ENCODE measurements at regions not wholly inside any gene's neighbourhood (a gene's known extent, or its start where the extent isn't known, plus 50 kb on each side); places are given as distances from the start of the nearest gene placed in this dataset.
A peak's percentile ranks its signal among the peaks of the same experiment; 100 is the strongest.
"Not testable (repeated sequence)": the region's sequence is repeated elsewhere in the genome, so short reads cannot be mapped to it uniquely, and the experiment has no call there.

DNA sequence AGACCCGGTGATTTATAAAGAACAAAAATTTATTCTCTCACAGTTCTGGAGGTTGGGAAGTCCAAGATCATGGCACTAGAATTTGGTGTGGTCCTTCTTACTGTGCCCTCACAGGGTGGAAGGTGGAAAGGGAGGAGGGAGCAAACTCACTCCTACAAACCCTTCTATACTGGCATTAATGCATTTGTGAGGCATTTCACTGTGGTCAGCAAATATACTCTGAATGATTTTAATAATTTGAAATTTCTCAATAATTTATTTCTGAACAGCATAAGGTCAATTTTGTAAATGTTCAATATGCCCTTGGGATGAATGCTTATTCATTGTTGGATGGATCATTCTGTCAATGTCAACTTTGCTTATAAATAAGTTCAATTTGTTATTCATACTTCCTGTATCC lies 120.6 kb downstream of the GATA6 start:
- no peak for DNase-seq (ENCODE audit: low read depth, low spot score)
- H3K27ac ChIP-seq, result no peak overlapping the region

DNA sequence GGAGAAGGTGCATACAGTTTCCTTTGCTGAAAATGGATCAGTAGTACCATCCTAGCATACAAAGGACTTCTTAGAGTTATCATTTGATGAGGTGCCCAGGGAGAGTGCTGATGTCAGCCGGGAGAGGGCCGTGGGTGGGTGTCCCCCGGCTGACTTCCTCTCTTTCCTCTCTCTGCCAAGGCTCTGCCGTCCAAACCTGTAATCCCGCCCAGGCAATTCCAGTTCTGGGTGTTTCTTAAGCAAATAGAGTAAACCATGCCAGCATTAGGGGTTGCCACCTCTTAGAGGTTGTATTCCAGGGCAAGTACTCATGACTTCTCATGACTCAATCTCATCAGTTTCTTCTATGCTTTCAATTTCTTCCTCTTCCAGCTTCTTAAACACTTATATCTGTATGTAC lies 117.2 kb downstream of the GATA6 start:
- peak; percentile 89 for DNase-seq (ENCODE audit: low read depth, low spot score)
- peak overlapping the region; percentile 85 for H3K27ac ChIP-seq

DNA sequence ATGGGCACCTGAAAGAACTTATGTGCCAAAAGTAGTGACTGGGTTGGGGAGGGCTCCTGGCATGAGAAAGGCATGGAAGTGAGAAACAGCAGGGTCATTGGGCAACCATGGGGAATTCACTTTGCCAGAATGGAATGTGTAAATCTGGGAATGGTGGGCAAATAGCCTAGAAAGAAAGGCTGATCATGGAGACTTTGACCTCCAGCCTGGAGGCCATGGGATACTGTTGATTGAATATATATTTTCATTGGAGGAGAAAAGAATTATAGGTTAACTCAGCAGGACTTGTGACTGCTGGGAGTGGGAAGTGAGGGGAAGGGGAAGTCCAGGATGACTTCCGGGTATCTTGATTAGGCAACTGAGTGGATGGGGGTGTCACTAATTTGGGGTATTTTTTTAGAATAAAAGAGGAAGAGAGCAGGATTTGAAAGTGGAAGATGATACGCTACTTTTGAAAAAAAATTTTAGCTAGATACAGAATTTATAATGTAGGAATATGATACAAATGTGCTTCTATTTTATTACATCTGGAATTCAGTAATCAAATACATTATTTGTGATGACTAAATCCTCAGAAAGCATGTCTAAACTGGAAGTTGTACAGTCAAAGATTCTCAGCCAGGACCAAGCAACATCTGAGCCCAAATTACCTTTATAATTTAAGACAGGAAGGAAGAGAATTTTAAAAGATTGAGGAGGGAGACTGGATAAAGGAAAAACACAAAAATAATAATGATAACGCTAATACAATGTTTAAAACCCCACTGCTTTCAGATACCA lies 116.2 kb downstream of the GATA6 start:
- DNase-seq (ENCODE audit: low read depth, low spot score), result peak; percentile 14
- peak overlapping the region; percentile 85 for H3K27ac ChIP-seq

DNA sequence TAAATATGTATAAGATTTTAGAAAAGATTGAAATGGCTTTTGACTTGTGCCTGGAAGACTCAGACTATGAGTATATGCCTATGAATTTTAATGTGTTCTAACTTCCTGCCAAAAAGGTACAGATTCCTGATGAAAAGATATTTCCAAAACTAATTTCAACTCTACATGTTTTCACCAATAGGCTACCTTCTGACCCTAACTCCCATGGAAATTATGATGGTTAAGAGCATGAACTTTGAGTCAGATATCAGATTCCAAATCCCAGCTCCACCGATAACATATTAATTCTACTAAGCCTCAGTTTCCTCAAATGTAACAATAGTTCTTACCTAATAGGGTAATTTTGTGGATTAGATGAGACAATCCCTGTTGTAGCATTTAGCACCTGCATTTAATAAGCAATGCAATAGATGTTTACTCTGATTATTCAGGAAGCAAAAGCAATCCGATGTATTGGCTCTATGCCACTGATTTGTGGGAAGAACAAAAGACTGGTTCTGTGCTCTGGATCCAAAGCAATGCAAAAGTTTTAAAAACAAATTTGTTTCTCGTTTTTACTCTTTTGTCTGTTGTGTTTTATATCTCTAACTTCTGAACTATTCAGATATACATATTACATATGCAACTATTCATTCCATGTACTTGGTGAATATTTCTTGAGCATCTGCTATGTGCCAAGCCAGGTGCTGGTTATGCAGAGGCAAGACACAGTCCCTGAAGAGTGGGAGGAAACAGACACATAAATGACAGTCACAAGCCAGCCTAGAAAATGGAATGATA lies 115.4 kb downstream of the GATA6 start:
- peak overlapping the region; percentile 85 for H3K27ac ChIP-seq
- DNase-seq (ENCODE audit: low read depth, low spot score), result no peak

DNA sequence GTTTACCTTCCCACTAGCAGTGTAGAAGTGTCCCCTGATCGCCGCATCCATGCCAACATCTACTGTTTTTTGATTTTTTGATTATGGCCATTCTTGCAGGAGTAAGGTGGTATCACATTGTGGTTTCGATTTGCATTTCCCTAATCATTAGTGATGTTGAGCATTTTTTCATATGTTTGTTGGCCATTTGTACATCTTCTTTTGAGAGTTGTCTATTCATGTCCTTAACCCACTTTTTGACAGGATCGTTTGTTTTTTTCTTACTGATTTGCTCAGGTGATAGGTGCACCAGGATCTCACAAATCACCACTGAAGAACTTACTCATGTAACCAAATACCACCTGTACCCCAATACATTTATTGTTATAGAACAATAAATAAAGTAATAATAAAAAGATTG lies 114.5 kb downstream of the GATA6 start:
- DNase-seq (ENCODE audit: low read depth, low spot score); H3K27ac ChIP-seq: not testable (repeated sequence)

DNA sequence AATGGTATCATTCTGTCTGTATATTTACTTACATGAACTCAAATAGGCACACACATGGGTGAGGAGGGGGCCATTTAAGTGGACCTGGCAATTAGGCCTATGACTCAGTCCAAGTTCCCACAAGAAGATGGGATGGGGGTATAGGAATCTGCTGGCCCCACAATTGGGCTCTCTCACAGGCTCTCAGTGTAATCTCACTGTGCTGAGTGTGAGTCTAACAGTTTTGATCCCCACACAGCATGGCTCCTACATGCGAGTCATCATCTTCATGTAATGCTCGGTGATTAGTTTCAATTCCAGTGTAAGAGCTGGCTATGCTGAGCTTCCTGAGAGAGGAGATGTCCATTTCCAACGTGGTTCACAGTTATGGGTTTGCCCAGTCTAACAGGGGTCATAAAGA lies 114.0 kb downstream of the GATA6 start:
- no peak overlapping the region for H3K27ac ChIP-seq
- no peak for DNase-seq (ENCODE audit: low read depth, low spot score)

DNA sequence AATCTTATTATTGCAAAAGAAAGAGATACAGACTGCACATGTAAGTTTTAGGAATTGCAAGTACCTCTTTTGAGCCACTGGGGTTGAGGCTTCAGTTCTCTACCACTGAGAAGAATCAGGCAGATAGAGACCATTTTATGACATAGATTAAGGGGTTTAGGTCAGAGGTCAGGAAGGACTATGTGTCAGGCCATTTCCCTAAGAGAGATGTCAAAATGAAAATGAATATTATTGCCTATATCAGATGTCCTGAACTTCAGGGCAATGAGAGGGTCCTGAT lies 113.7 kb downstream of the GATA6 start:
- peak overlapping the region; percentile 29 for H3K27ac ChIP-seq
- DNase-seq (ENCODE audit: low read depth, low spot score), result no peak

DNA sequence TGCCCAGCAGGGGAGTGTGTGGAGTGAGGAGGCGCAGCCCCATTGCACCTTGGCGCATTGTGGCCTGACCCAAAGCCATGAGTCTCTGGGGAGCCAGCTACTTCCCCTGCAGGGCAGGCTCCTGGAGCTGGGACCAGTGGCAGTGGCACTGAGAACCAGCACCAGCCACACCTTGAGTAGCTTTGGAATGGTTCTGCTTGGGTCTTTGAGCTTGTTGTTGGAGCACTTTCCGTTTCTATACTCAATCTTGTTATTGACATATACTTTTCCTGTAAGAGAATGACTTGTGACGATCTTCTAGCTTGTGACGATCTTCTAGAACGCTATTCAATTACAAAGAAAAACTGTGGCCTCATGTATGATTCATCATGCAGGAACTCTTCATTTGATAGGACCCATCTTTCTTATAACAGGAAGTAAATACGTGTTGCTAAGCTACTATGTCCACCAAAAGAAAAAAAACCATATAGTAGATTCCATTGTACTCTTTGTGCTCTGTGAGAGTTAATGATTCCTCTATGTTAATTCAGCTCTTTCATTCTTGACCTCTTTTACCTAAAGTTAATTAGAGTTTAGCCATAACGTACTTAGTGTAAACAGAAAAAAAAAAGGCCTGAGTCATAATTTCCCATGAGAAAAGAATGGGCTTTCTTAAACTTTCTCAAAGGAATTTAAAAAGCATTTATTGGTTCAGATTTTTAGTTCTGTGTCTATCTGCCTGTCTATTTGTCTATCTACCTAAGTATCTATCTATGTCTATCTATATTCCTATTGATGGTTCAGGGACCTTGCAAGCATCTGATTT lies 113.1 kb downstream of the GATA6 start:
- H3K27ac ChIP-seq, result peak overlapping the region; percentile 29
- peak; percentile 69 for DNase-seq (ENCODE audit: low read depth, low spot score)

DNA sequence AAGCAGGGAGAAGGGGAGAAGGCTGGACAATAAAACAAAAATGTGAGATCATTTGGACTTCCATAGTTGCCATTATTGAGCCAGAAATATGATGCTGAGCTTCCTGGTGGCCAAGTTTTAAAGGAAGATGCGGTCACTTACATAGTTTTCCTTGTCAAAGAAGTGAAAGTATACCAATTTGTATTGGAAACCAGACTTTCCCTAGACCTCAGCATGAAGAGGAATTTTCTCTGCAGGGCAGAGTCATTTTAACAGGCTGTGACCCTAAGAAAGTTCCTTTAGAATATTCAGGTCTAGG lies 111.0 kb downstream of the GATA6 start:
- no peak for DNase-seq (ENCODE audit: low read depth, low spot score)
- no peak overlapping the region for H3K27ac ChIP-seq

DNA sequence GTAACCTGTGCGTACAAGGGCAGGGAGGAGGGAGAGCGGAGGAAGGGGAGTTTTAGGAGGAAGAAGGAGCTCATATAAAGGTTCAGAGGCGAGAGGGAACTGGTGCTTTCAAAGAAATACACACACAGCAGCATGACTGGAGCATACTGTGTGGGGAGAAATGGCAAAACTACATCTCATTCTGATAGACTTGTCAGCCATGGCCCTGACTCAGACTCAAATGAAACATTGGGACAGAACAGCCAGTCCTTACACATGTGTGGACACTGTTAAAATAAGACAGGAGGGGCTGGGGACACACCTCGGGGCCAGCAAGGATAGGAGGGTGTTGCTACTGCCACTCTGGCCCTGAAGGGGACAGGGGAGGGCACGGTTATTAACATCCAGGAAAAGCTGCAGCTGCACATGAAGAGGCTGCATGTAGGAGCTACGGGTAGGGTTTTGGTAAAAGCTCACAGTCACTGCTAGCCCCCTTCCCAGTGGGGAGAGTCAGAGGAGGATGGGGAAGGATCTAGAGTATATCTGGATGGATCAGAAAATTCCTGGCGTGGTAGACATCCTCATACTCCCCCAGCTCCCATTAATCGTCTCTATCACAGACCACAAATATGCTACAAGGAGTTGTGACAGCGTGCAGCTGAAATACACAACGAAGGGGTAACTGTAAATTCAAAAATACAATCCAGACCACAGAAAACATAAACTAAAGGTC lies 110.5 kb downstream of the GATA6 start:
- no peak overlapping the region for H3K27ac ChIP-seq
- DNase-seq (ENCODE audit: low read depth, low spot score), result no peak

DNA sequence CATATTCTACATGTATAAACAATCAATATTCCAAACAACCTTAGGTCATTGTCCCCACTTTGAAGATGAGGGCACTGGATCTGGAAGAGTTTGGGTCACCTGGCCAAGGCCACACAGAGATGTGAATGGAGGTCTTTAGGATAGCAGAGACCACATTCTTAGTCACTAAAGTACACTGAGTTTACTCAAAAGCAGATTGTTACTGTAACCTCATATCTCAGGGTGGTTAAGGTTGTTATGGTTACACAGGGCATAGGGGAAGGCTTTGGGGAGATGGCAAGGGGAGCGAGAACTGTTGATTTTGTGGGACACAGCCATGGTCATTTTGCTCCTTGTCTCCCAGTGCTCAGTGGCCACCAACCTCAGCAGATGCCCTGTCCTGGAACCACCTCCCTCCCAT lies 109.4 kb downstream of the GATA6 start:
- no peak for DNase-seq (ENCODE audit: low read depth, low spot score)
- no peak overlapping the region for H3K27ac ChIP-seq

DNA sequence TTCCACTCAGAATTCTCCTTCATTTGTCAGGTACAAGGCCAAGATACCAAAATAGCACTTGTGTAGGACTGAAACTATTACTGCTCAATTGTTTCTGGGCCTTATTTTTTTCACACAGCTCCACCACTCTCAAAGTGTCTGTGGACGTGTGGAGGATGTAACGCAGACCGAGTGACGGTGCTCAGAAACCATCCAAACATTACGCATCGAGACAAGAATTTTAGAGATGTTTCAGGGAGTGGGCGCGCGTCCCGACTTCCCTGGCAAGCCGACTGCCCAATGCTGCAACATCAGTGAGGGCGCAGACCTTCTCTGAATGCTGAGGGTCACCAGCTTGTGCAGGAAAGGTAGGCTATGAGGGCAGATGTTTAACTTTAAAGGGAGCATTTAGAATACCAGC lies 108.4 kb downstream of the GATA6 start:
- H3K27ac ChIP-seq, result no peak overlapping the region
- no peak for DNase-seq (ENCODE audit: low read depth, low spot score)

DNA sequence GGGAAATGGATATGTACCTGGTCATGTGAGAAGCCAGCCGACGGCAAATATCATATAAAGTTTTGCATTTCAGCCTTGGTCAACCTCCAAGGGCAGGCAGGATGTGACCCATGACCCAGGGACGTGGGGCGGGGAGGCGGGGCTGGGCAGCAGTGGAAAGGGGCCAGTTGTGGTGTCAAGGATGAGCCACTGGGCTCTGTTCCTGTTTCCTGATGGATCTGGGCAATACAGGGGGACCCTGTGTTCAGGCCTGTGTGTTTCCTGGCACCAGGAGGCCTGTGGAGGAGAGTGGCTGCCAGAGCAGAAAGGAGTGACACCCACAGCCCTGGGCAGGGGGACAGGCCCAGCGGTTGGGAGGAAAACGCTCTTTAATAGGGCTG lies 106.9 kb downstream of the GATA6 start:
- H3K27ac ChIP-seq, result no peak overlapping the region
- DNase-seq (ENCODE audit: low read depth, low spot score), result no peak

DNA sequence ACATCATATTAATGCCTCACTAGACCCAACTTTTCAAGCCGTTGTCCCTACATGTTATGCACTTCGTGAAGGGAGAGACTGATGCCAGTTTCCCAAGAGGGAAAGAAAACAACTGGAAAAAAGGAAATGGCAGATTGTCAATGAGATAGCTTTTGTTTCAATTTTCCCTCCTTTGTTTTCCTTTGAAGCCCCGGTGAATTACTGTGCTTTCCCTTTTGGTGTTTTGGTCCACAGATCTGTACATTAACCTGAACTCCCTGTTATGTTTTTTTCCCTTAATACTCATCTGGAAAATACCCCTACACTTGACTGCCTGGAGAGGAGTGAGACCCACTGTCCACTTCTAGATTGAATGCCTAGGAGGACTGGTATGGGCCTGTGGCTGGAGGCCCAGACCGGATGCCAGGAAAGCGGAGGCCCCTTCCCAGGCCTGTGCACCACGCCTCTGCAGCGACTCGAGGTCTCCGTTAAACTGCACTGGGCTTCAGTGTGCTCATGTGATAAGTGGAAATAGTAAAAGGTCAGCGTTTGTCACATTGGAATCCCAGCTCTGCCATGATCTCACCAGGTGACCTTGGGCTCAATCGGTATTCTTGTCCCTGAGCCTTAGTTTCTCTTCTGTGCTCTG lies 106.4 kb downstream of the GATA6 start:
- DNase-seq (ENCODE audit: low read depth, low spot score), result no peak
- no peak overlapping the region for H3K27ac ChIP-seq

DNA sequence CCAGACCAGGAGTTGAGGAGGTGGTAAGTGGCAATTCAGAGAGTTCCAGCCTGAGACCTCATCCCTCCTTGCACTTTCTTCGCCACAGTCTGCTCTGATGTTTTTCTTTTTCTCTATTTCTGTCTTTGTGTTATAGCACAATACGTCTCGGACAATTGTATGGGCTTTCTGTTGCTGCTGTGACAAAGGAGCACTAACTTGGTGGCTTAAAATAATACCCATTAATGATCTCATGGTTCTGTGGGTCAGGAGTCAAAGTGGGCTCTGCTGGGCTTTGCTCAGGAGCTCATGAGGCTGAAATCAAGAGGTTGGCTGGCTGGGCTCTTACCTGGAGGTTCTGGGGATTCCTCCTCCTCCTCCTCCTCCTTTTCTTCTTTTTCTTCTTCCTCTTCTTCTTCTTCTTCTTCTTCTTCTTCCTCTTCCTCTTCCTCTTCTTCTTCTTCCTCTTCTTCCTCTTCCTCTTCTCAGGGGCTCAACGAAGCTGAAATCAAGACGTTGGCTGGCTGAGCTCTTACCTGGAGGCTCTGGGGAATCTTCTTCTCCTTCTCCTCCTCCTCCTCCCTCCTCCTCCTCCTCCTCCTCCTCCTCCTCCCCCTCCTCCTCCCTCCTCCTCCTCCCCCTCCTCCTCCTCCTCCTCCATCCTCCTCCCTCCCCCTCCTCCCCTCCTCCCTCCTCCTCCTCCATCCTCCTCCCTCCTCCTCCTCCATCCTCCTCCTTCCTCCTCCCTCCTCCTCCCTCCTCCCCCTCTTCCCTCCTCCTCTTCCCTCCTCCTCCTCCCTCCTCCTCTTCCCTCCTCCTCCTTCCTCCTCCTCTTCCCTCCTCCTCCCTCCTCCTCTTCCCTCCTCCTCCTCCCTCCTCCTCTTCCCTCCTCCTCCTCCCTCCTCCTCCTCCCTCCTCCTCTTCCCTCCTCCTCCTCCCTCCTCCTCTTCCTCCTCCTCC lies 104.0 kb downstream of the GATA6 start:
- no peak overlapping the region for H3K27ac ChIP-seq
- no peak for DNase-seq (ENCODE audit: low read depth, low spot score)

DNA sequence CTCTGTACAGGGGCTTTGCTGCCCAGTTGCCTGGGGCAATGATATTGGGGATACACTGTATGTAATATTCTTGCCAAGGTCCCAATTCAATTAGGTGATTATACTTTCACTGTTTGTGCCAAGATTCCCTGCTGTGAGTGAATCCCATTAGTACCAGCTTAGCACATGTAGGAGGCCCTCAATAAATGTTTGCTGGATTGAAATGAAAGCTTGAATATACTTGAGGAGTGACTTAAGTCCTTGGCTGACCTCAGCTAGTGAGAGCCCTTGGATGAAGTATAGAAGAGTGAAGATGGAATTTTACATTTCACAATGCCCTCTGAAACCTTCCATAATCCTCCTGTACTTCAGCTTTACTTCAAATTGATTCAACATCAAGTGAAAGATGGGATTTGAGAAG lies 102.9 kb downstream of the GATA6 start:
- H3K27ac ChIP-seq, result no peak overlapping the region
- DNase-seq (ENCODE audit: low read depth, low spot score), result no peak

DNA sequence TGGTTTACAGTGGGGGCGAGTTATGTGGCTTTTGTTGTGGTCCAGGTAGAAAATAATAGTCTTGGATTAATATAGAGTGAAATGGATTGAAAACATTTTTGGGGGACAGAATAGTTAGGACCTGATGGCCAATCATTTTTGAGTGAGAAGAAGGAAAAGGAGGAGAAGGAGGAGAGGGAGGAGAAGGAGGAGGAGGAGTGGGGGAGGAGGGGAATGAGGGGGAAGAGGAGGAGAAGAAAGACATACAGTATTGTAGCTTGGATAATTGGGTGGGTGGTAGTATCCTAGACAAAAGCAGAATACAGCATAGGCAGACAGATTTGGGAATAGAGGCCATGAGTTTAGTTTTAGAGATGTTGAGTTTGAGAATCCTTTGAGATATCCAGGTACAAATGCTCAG lies 101.6 kb downstream of the GATA6 start:
- no peak overlapping the region for H3K27ac ChIP-seq
- DNase-seq (ENCODE audit: low read depth, low spot score), result no peak

DNA sequence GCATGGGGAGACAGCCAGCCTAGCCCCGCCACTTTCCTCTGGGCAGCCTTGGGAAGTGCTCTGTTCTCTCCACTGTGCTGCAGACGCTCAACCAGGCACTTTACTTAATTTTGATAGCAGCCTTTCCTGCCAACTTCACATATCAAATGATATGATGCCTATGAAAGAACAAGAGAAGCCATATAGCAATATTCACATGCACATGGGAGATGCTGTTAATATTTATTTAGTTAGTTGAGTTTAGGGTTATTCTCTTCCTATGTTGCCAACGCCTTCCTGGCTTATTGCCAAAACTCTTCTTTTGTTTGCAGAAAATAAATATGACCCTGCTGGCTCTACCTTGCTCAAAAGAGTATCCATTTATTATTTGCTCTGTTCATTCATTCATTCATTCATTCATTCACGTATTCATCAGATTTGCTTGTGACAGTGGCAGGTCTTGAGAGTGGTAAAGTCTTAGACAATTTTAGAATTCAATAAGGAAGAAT lies 99.3 kb downstream of the GATA6 start:
- H3K27ac ChIP-seq, result no peak overlapping the region
- DNase-seq (ENCODE audit: low read depth, low spot score), result no peak

DNA sequence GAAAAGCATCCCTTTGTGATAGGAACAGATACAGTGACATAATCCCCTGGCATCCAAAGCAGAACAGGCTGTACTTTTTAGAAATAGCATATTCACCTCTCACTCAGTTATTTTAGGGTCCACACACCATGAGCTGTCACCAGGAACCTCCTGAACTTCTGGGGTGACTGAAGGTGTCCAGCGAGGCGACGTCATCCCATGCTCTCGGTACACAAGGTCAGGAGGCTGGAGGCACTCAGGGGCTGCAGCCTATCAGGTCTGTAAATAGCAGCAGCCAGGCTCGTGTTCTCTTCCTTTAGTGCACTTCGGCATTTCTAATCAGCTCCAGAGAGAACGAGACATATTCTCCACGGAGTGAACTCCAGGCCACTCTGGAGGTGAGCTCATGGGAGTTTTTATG lies 98.3 kb downstream of the GATA6 start:
- H3K27ac ChIP-seq, result no peak overlapping the region
- DNase-seq (ENCODE audit: low read depth, low spot score), result no peak
